ENCODE measurements at regions not wholly inside any gene's neighbourhood (a gene's known extent, or its start where the extent isn't known, plus 50 kb on each side); places are given as distances from the start of the nearest gene placed in this dataset.

DNA sequence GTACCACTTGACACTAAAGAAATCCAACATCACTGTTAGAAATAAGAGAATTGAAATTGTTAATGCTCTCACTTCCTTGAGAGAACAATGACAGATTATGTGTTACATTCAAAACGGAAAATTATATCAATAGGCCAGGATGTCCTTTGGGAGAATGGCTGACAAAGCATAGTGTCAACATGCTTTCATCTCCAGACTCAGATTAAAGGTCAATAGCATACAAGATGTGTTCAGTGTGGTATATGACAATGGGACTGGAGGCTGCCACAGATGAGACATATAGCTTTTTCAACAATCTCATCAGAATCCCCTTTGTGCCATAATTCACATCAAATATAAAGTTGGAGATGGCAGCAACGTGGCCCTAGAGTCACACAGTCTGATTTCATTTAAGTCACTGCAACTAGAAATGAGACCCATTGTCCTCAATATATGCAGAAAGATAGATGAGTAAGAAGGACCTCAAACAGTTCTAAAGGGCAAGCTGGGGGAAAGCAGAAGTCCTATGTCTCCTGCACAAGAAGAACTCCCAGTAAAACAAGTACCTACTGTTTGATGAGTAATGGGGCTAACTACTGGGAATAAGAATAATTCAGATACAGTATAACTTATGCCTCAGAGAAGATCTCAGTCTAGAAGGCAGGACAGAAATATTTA is 327.9 kb downstream of the TTLL7 start:
- Histone ChIP-seq H3K36me3 (ENCODE audit: control insufficient read depth, low read depth, low read length) (no peaks in the 10 kb centered on the region), H3K9ac (ENCODE audit: low read length) (no peak overlapping the region), H3K4me1 (ENCODE audit: control insufficient read depth, low read depth, low read length) (no peaks in the 10 kb centered on the region), H3K9me3 (ENCODE audit: control insufficient read depth, low read depth, low read length) (no peaks in the 10 kb centered on the region), H3K4me3 (ENCODE audit: low read length) (no peak overlapping the region), H3K27ac (ENCODE audit: low read length) (no peak overlapping the region), H3K27me3 (ENCODE audit: control insufficient read depth, insufficient read depth, low read length) (no peaks in the 10 kb centered on the region)

DNA sequence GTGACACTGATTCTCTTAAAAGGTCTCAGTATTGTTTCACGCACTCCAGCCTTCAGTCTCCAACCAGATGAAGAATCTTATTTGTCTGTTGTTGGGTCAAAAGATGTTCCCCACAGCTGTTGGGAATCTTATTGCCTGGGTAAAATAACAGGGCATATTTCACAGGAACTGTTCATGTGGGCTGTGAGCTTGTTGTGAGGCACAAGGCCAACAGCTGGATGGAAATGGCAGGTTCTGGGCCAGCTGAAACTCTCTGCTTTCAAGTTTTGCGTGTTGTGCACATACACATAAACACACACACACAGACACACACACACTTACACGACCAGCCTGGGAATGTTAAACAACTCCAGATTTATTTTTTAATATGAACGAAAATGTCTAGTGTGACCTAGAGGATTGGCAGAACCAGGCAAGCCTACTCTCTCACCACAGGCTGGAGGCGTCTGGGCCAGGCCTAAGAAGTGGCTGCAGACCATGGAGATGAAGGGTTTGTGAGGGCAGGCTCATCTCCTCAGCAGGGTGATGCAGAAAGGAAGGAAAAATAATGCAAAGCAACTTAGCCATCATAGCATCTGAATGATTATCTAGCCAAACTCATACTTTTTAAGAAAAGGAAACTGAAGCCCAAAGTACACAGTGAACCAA is 357.0 kb downstream of the TTLL7 start:
- no peaks in the 10 kb centered on the region for H3K36me3 ChIP-seq (ENCODE audit: control insufficient read depth, low read depth, low read length)
- peaks cover 6% of the 10 kb centered on the region for H3K4me1 ChIP-seq (ENCODE audit: control insufficient read depth, low read depth, low read length)
- H3K27ac ChIP-seq (ENCODE audit: low read length) = no peak overlapping the region
- no peak overlapping the region for H3K4me3 ChIP-seq (ENCODE audit: low read length)
- H3K27me3 ChIP-seq (ENCODE audit: control insufficient read depth, insufficient read depth, low read length) = no peaks in the 10 kb centered on the region
- no peaks in the 10 kb centered on the region for H3K9me3 ChIP-seq (ENCODE audit: control insufficient read depth, low read depth, low read length)
- H3K9ac ChIP-seq (ENCODE audit: low read length) = no peak overlapping the region

DNA sequence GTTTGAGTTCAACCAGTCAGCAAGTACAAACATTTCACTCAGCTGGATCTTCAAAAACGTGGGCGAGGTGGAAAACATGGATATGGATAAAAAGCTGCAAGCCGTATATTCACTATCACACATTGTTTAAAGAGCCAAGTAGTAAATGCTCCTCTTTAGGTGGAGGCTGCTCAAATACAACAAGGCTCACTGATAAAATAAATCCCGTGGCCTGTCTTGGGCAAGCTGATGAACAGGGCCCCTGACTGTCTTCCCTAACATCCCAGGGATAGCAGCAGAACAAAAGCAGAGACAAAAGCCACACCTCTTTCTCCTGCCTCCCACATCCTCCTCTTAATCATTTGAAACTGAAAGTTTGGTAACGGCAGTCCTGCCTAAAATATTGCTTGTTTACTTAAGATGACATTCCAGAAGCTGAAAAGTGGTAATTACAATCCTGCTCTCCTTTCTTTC is 357.7 kb downstream of the TTLL7 start:
- Histone ChIP-seq H3K9me3 (ENCODE audit: control insufficient read depth, low read depth, low read length) (no peaks in the 10 kb centered on the region), H3K36me3 (ENCODE audit: control insufficient read depth, low read depth, low read length) (no peaks in the 10 kb centered on the region), H3K4me1 (ENCODE audit: control insufficient read depth, low read depth, low read length) (peaks cover 6% of the 10 kb centered on the region), H3K27me3 (ENCODE audit: control insufficient read depth, insufficient read depth, low read length) (no peaks in the 10 kb centered on the region), H3K27ac (ENCODE audit: low read length) (no peak overlapping the region), H3K9ac (ENCODE audit: low read length) (no peak overlapping the region), H3K4me3 (ENCODE audit: low read length) (no peak overlapping the region)

DNA sequence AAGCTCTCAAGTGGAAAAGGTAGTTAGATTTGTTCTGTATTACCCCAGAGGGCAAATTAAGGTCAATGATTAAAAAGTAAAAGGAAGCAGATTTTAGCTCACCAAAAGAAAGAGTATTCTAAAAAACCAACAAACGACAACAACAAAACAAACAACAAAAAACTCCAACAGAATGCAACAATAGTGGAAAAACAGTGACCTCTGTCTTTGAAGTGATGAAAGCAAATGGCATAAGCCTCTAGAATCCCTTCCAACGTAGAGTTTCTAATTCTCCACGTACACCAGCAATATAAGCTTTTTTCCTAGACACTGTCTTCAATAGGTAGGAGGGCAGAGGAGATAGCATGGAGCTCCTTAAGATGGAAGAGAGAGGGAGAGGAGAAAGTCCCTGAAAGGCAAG is 359.1 kb downstream of the TTLL7 start:
- Histone ChIP-seq H3K27ac (ENCODE audit: low read length) (no peak overlapping the region), H3K4me1 (ENCODE audit: control insufficient read depth, low read depth, low read length) (peaks cover 6% of the 10 kb centered on the region), H3K9me3 (ENCODE audit: control insufficient read depth, low read depth, low read length) (no peaks in the 10 kb centered on the region), H3K36me3 (ENCODE audit: control insufficient read depth, low read depth, low read length) (no peaks in the 10 kb centered on the region), H3K9ac (ENCODE audit: low read length) (no peak overlapping the region), H3K4me3 (ENCODE audit: low read length) (no peak overlapping the region), H3K27me3 (ENCODE audit: control insufficient read depth, insufficient read depth, low read length) (no peaks in the 10 kb centered on the region)

DNA sequence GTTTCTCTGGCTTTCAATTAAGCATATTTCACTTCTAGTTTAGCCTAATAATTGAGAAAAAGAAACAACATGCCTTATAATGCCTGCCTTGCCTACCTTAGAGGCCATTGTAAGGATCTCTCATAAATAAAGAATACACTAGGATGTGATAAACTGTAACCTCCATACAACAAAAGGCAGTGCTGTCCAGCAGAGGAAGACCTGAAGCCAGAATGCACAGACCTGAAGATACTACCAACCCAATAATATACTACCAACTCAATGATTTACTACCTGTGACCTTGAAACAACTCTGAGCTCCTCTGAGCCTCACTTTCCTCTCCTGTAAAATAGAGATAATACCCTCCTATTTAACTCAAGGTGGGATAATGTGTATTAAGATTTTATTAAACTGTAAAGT is 361.3 kb downstream of the TTLL7 start:
- H3K9ac ChIP-seq (ENCODE audit: low read length) = no peak overlapping the region
- no peak overlapping the region for H3K27ac ChIP-seq (ENCODE audit: low read length)
- no peaks in the 10 kb centered on the region for H3K36me3 ChIP-seq (ENCODE audit: control insufficient read depth, low read depth, low read length)
- no peaks in the 10 kb centered on the region for H3K9me3 ChIP-seq (ENCODE audit: control insufficient read depth, low read depth, low read length)
- no peak overlapping the region for H3K4me3 ChIP-seq (ENCODE audit: low read length)
- H3K27me3 ChIP-seq (ENCODE audit: control insufficient read depth, insufficient read depth, low read length) = no peaks in the 10 kb centered on the region
- H3K4me1 ChIP-seq (ENCODE audit: control insufficient read depth, low read depth, low read length) = peaks cover 6% of the 10 kb centered on the region

DNA sequence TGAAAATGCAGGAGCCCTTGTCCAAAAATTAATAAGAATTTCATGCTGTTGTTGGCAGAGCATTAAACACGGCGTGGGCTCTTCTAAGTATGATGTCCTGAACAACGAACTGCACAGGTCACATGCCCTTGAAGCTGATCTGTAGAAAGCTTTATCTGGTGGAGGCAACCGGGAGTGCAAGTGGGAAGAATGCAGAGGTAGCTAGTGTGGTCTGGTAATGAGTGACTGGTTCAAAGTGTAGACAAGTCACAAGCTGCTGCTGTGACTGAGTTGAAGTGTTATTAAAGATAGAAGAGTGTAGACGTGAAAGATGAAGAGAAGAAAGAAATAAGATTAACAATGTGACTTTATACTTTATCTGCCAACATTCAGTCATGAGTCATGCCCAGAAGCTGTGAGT is 361.9 kb downstream of the TTLL7 start:
- no peaks in the 10 kb centered on the region for H3K27me3 ChIP-seq (ENCODE audit: control insufficient read depth, insufficient read depth, low read length)
- H3K9me3 ChIP-seq (ENCODE audit: control insufficient read depth, low read depth, low read length) = no peaks in the 10 kb centered on the region
- no peak overlapping the region for H3K27ac ChIP-seq (ENCODE audit: low read length)
- H3K4me1 ChIP-seq (ENCODE audit: control insufficient read depth, low read depth, low read length) = peaks cover 6% of the 10 kb centered on the region
- no peak overlapping the region for H3K4me3 ChIP-seq (ENCODE audit: low read length)
- H3K9ac ChIP-seq (ENCODE audit: low read length) = no peak overlapping the region
- H3K36me3 ChIP-seq (ENCODE audit: control insufficient read depth, low read depth, low read length) = no peaks in the 10 kb centered on the region

DNA sequence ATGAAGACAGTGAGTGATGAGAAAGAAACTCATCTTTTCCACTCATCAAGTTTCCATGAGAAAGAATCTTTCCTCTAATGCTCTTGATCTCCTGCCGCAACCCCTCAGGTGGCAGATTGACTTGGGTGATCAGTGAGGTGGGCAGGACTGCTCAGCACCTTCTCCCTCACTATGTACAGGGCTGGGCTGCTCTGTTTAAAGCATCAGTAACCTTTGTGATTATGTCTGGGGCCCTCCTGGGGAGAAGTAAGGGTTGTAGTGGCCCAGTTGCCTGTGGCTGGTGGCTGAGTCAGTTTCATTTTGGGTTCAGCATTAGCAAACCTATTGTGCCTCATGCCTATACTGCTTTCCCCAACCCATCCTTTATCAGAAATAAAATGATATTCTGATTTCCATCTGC is 366.0 kb downstream of the TTLL7 start:
- Histone ChIP-seq H3K36me3 (ENCODE audit: control insufficient read depth, low read depth, low read length) (no peaks in the 10 kb centered on the region), H3K27me3 (ENCODE audit: control insufficient read depth, insufficient read depth, low read length) (no peaks in the 10 kb centered on the region), H3K9ac (ENCODE audit: low read length) (no peak overlapping the region)

DNA sequence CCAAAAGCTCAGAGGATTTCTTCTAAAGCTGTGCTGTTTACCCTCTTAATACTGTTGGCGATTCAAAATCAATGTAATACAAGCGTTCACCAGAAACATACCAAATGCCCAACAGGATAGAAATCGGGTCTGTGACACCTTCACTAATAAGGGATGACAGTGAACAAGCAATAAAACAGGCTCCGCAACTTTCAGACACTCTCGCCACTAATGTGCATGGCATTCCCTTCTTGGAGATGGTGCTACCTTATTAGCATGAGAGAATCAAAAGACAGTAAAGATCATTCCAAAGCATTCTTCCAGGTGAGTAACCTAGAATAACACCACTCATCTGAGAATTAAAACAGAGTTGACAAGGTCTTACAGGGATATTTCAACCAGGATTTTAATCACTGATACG is 367.1 kb downstream of the TTLL7 start:
- Histone ChIP-seq H3K36me3 (ENCODE audit: control insufficient read depth, low read depth, low read length) (no peaks in the 10 kb centered on the region), H3K9ac (ENCODE audit: low read length) (no peak overlapping the region)

More for the DNA sequence above, 366.0 kb downstream of the TTLL7 start:
- H3K4me1 ChIP-seq (ENCODE audit: control insufficient read depth, low read depth, low read length) = no peaks in the 10 kb centered on the region
- no peak overlapping the region for H3K27ac ChIP-seq (ENCODE audit: low read length)
- no peaks in the 10 kb centered on the region for H3K9me3 ChIP-seq (ENCODE audit: control insufficient read depth, low read depth, low read length)
- H3K4me3 ChIP-seq (ENCODE audit: low read length) = no peak overlapping the region

DNA sequence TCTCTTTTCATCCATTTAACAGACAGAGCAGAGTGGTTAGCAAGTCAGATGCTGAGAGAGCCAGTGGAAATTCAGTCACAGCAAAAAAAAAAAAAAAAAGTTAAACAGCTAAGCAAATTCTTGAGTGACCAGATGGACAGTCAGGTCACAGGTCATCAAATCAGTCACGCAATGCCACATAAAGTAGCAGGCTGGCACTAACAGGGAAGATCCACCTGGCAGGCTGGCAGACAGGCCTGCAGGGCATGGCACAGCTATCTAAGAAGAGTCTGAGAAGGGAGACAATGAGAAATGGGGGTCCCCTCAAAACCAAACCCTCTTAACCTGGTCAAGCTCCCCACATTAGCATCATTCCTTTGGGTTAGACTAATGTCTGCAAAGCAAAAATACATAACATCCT is 371.9 kb downstream of the TTLL7 start:
- H3K4me1 ChIP-seq (ENCODE audit: control insufficient read depth, low read depth, low read length) = no peaks in the 10 kb centered on the region
- H3K36me3 ChIP-seq (ENCODE audit: control insufficient read depth, low read depth, low read length) = no peaks in the 10 kb centered on the region
- H3K9ac ChIP-seq (ENCODE audit: low read length) = no peak overlapping the region
- H3K9me3 ChIP-seq (ENCODE audit: control insufficient read depth, low read depth, low read length) = no peaks in the 10 kb centered on the region
- H3K4me3 ChIP-seq (ENCODE audit: low read length) = no peak overlapping the region
- no peaks in the 10 kb centered on the region for H3K27me3 ChIP-seq (ENCODE audit: control insufficient read depth, insufficient read depth, low read length)
- no peak overlapping the region for H3K27ac ChIP-seq (ENCODE audit: low read length)

More for the DNA sequence above, 367.1 kb downstream of the TTLL7 start:
- Histone ChIP-seq H3K4me1 (ENCODE audit: control insufficient read depth, low read depth, low read length) (no peaks in the 10 kb centered on the region), H3K4me3 (ENCODE audit: low read length) (no peak overlapping the region), H3K27me3 (ENCODE audit: control insufficient read depth, insufficient read depth, low read length) (no peaks in the 10 kb centered on the region), H3K27ac (ENCODE audit: low read length) (no peak overlapping the region), H3K9me3 (ENCODE audit: control insufficient read depth, low read depth, low read length) (no peaks in the 10 kb centered on the region)

DNA sequence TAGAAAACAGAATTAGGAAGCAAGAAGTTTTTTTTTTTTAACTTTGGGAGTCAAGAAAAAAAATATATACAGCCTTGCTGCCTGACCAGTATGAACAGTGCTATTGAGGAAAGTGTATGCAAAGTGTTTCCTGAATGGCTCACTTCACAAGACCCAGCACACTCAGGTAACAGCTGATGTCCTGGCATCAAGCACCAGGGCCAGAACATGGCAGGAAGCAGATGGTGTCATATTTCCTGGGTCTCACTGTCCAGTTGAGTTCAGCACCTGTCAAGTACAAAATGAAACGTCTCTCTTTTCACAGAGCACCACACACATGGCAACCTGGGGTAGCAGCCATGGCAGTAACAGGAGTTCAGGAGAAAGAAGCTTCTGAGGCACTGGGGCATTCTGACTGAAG is 372.3 kb downstream of the TTLL7 start:
- Histone ChIP-seq H3K27ac (ENCODE audit: low read length) (no peak overlapping the region), H3K9me3 (ENCODE audit: control insufficient read depth, low read depth, low read length) (no peaks in the 10 kb centered on the region)

DNA sequence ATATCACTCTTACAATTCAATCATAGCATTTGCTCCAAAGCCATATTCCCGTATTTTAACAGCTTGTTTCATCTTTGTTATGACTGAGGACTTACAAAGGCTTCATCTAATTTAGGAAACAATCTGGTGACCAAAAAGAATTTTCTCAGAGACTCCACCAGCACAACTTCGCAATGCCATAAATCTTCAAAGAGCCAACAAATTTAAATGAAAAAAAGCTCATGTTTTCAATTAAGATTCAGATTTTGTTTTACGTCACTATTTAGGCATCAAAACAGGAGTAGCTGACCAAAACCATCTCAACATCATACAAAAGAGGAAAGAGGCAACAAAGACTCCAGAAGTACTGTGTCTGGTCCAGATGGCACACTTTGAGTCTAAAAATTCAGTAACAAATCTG is 373.3 kb downstream of the TTLL7 start:
- H3K27me3 ChIP-seq (ENCODE audit: control insufficient read depth, insufficient read depth, low read length) = no peaks in the 10 kb centered on the region
- H3K27ac ChIP-seq (ENCODE audit: low read length) = no peak overlapping the region
- no peaks in the 10 kb centered on the region for H3K4me1 ChIP-seq (ENCODE audit: control insufficient read depth, low read depth, low read length)
- no peak overlapping the region for H3K4me3 ChIP-seq (ENCODE audit: low read length)
- H3K9me3 ChIP-seq (ENCODE audit: control insufficient read depth, low read depth, low read length) = no peaks in the 10 kb centered on the region
- no peak overlapping the region for H3K9ac ChIP-seq (ENCODE audit: low read length)
- no peaks in the 10 kb centered on the region for H3K36me3 ChIP-seq (ENCODE audit: control insufficient read depth, low read depth, low read length)

More for the DNA sequence above, 372.3 kb downstream of the TTLL7 start:
- Histone ChIP-seq H3K9ac (ENCODE audit: low read length) (no peak overlapping the region), H3K27me3 (ENCODE audit: control insufficient read depth, insufficient read depth, low read length) (no peaks in the 10 kb centered on the region), H3K4me3 (ENCODE audit: low read length) (no peak overlapping the region), H3K4me1 (ENCODE audit: control insufficient read depth, low read depth, low read length) (no peaks in the 10 kb centered on the region), H3K36me3 (ENCODE audit: control insufficient read depth, low read depth, low read length) (no peaks in the 10 kb centered on the region)

DNA sequence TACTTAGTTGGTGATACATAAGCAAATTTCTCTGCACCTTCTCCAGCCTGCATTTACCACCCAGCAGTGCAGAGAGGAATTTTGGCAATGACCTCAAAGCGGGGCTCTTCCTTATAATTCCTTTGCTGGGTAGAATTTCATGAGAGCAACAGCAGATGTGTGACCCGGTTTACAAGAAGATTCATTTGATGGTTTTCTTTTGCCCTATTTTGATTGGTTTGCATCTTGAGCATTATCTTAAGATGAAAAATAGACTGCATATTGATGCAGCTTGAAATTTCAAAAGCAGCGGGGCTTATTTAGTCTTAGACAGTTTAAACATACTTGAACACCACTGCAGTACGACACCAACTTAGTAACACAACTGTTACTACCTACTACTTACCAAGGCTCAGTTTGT is 378.9 kb downstream of the TTLL7 start:
- no peaks in the 10 kb centered on the region for H3K27me3 ChIP-seq (ENCODE audit: control insufficient read depth, insufficient read depth, low read length)
- peaks cover 44% of the 10 kb centered on the region for H3K4me1 ChIP-seq (ENCODE audit: control insufficient read depth, low read depth, low read length)
- H3K36me3 ChIP-seq (ENCODE audit: control insufficient read depth, low read depth, low read length) = no peaks in the 10 kb centered on the region
- no peak overlapping the region for H3K9ac ChIP-seq (ENCODE audit: low read length)
- H3K9me3 ChIP-seq (ENCODE audit: control insufficient read depth, low read depth, low read length) = no peaks in the 10 kb centered on the region
- H3K27ac ChIP-seq (ENCODE audit: low read length) = no peak overlapping the region
- H3K4me3 ChIP-seq (ENCODE audit: low read length) = no peak overlapping the region
